ENCODE measurements at regions not wholly inside any gene's neighbourhood (a gene's known extent, or its start where the extent isn't known, plus 50 kb on each side); places are given as distances from the start of the nearest gene placed in this dataset.

DNA sequence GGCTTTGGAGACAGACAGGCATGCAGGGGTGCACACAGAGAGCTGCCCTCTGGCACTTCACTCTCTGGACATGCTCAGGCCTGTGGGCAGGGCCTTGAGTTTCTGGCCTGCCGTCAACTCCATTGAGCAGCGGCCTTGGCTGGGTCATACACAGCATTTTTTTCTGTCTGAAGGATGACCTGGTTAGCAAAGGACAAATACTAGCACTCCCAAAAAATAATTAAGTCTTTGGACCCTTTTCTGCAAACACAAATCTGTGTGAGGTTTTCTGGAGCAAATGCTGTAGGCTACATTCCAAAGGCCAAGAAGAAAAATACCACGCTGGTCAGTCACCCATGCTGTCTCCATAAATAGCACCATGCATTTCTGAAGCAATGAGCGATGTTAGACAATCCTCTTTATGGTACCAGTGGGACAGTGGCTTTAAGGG is 124.7 kb upstream of the CTAGE1 start:
- no peaks in the 10 kb centered on the region for H4K20me1 ChIP-seq (ENCODE audit: low read depth, low read length)
- H3K9ac ChIP-seq (ENCODE audit: low read length), result no peak overlapping the region
- H2AFZ ChIP-seq (ENCODE audit: low read depth, low read length, severe bottlenecking), result no peak overlapping the region
- H3F3A ChIP-seq (ENCODE audit: insufficient read depth), result no peaks in the 10 kb centered on the region
- H3K4me2 ChIP-seq (ENCODE audit: low read depth, low read length, poor library complexity, severe bottlenecking), result no peak overlapping the region
- no peaks in the 10 kb centered on the region for H3K9me3 ChIP-seq (ENCODE audit: insufficient read depth, low read length)
- TF ChIP-seq, protein P1, sequence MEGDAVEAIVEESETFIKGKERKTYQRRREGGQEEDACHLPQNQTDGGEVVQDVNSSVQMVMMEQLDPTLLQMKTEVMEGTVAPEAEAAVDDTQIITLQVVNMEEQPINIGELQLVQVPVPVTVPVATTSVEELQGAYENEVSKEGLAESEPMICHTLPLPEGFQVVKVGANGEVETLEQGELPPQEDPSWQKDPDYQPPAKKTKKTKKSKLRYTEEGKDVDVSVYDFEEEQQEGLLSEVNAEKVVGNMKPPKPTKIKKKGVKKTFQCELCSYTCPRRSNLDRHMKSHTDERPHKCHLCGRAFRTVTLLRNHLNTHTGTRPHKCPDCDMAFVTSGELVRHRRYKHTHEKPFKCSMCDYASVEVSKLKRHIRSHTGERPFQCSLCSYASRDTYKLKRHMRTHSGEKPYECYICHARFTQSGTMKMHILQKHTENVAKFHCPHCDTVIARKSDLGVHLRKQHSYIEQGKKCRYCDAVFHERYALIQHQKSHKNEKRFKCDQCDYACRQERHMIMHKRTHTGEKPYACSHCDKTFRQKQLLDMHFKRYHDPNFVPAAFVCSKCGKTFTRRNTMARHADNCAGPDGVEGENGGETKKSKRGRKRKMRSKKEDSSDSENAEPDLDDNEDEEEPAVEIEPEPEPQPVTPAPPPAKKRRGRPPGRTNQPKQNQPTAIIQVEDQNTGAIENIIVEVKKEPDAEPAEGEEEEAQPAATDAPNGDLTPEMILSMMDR (IDR thresholded peaks at IDR 0.05; ENCODE audit: insufficient read depth, low read length, poor library complexity, severe bottlenecking), result no peak
- TF ChIP-seq EZH2phosphoT487 (conservative IDR thresholded peaks at IDR 0.05; ENCODE audit: low read length), result no peak
- no peaks in the 10 kb centered on the region for H3K36me3 ChIP-seq (ENCODE audit: low read length)
- H3K9me2 ChIP-seq (replicated peaks; ENCODE audit: insufficient read depth, low read length), result no peaks in the 10 kb centered on the region
- no peaks in the 10 kb centered on the region for H3K79me2 ChIP-seq (ENCODE audit: insufficient read depth, low read length)
- no peak overlapping the region for H3K4me3 ChIP-seq (ENCODE audit: insufficient read depth, low read length, poor library complexity, severe bottlenecking)
- H3K27ac ChIP-seq (ENCODE audit: low read depth, low read length), result no peak overlapping the region
- H3K27me3 ChIP-seq (ENCODE audit: low read length), result no peaks in the 10 kb centered on the region

DNA sequence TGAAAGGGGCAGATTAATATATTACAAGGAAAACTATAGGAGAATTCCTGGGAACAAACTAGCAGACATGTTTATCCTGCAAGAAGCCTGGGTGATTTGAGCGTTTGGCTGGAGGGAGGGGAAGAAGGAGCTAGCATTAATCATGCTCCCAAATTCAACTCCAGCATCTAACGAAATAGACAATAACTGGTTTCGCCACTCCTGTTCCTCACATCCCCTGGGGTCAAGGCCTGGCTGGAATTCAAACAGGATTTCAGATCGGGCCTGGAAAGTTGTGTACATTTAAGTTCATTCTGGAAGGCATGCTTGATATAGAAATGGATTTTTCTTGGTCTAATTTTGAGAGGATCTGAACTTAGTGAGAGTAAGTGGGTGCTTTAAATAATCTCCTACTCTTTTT is 126.1 kb upstream of the CTAGE1 start:
- H3K4me3 ChIP-seq (ENCODE audit: insufficient read depth, low read length, poor library complexity, severe bottlenecking), result no peak overlapping the region
- no peaks in the 10 kb centered on the region for H3K36me3 ChIP-seq (ENCODE audit: low read length)
- H2AFZ ChIP-seq (ENCODE audit: low read depth, low read length, severe bottlenecking), result no peak overlapping the region

DNA sequence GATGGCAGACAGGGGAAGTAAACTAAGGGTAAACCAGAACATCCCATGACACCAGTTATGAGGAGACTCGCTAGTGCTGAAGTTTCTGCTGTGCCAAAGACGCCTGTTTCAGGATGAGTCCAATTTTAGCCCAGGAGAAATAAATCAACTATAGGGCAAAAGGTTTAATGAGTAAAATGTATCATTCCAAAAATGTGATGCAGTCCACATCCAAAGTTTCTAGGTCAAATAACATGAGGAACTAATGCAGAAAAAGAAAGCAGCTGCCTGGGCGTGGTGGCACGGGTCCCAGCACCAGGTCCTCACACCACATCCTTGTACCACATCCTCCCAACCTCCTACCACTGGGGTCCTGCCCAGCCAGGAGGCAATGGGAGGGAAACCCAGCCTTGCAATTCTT is 126.9 kb upstream of the CTAGE1 start:
- H2AFZ ChIP-seq (ENCODE audit: low read depth, low read length, severe bottlenecking), result no peak overlapping the region
- no peak overlapping the region for H3K4me2 ChIP-seq (ENCODE audit: low read depth, low read length, poor library complexity, severe bottlenecking)
- no peaks in the 10 kb centered on the region for H3K9me3 ChIP-seq (ENCODE audit: insufficient read depth, low read length)
- H3K79me2 ChIP-seq (ENCODE audit: insufficient read depth, low read length), result no peaks in the 10 kb centered on the region
- no peak overlapping the region for H3K9ac ChIP-seq (ENCODE audit: low read length)
- no peaks in the 10 kb centered on the region for H3K9me2 ChIP-seq (replicated peaks; ENCODE audit: insufficient read depth, low read length)
- no peaks in the 10 kb centered on the region for H3K27me3 ChIP-seq (ENCODE audit: low read length)
- no peak overlapping the region for H3K27ac ChIP-seq (ENCODE audit: low read depth, low read length)
- H3K4me3 ChIP-seq (ENCODE audit: insufficient read depth, low read length, poor library complexity, severe bottlenecking), result no peak overlapping the region
- no peaks in the 10 kb centered on the region for H3K36me3 ChIP-seq (ENCODE audit: low read length)
- no peak for TF ChIP-seq EZH2phosphoT487 (conservative IDR thresholded peaks at IDR 0.05; ENCODE audit: low read length)
- TF ChIP-seq, protein P1 (IDR thresholded peaks at IDR 0.05; ENCODE audit: insufficient read depth, low read length, poor library complexity, severe bottlenecking), result no peak
- no peaks in the 10 kb centered on the region for H3F3A ChIP-seq (ENCODE audit: insufficient read depth)
- H4K20me1 ChIP-seq (ENCODE audit: low read depth, low read length), result no peaks in the 10 kb centered on the region

More for the DNA sequence above, 126.1 kb upstream of the CTAGE1 start:
- no peak overlapping the region for H3K4me2 ChIP-seq (ENCODE audit: low read depth, low read length, poor library complexity, severe bottlenecking)
- H3K9me2 ChIP-seq (replicated peaks; ENCODE audit: insufficient read depth, low read length), result no peaks in the 10 kb centered on the region
- no peaks in the 10 kb centered on the region for H3F3A ChIP-seq (ENCODE audit: insufficient read depth)
- H4K20me1 ChIP-seq (ENCODE audit: low read depth, low read length), result no peaks in the 10 kb centered on the region
- no peaks in the 10 kb centered on the region for H3K79me2 ChIP-seq (ENCODE audit: insufficient read depth, low read length)
- no peaks in the 10 kb centered on the region for H3K9me3 ChIP-seq (ENCODE audit: insufficient read depth, low read length)
- no peak overlapping the region for H3K27ac ChIP-seq (ENCODE audit: low read depth, low read length)
- TF ChIP-seq EZH2phosphoT487 (conservative IDR thresholded peaks at IDR 0.05; ENCODE audit: low read length), result no peak
- TF ChIP-seq, protein P1 (IDR thresholded peaks at IDR 0.05; ENCODE audit: insufficient read depth, low read length, poor library complexity, severe bottlenecking), result no peak
- H3K9ac ChIP-seq (ENCODE audit: low read length), result no peak overlapping the region
- no peaks in the 10 kb centered on the region for H3K27me3 ChIP-seq (ENCODE audit: low read length)
